Fibroblast of lung (primary cell): ENCODE measurements at regions not wholly inside any gene's neighbourhood (a gene's known extent, or its start where the extent isn't known, plus 50 kb on each side); places are given as distances from the start of the nearest gene placed in this dataset.

Experiments
- DNase-seq, 2 donors: peaks; one replicate each; pipeline versions ENCODE4 v3.0.0 to v3.0.0-alpha.2; 2010; ENCODE audit warnings: low read depth in 2 of 2
- H2AFZ ChIP-seq: 2 replicates; pipeline ENCODE4 v1.5.1; 2012; ENCODE audit warnings: low read length, control low read depth, inconsistent platforms
- H3K27ac ChIP-seq: 2 replicates; pipeline ENCODE4 v1.5.1; 2011; ENCODE audit warnings: low read length, control low read depth; ENCODE audit not compliant: insufficient read depth
- H3K27me3 ChIP-seq: 2 replicates; pipeline ENCODE4 v1.5.1; 2011; ENCODE audit warnings: mild to moderate bottlenecking, low read length; ENCODE audit not compliant: control insufficient read depth, insufficient read depth
- H3K36me3 ChIP-seq: 2 replicates; pipeline ENCODE4 v1.5.1; 2011; ENCODE audit warnings: low read length; ENCODE audit not compliant: control insufficient read depth, insufficient read depth
- H3K4me1 ChIP-seq: 2 replicates; pipeline ENCODE4 v1.5.1; 2011; ENCODE audit warnings: low read length; ENCODE audit not compliant: control insufficient read depth, insufficient read depth; ENCODE audit errors: extremely low read depth
- H3K4me2 ChIP-seq: 2 replicates; pipeline ENCODE4 v1.5.1; 2011; ENCODE audit warnings: low read length, control low read depth; ENCODE audit not compliant: insufficient read depth; ENCODE audit errors: extremely low read depth
- H3K4me3 ChIP-seq, 4 experiments: fragments of 200-600 bp in 1 of 4; sonication (generic) in 1 of 4; replicated peaks in 1 of 4; 2 replicates each; pipeline ENCODE4 v1.5.1; 2011 to 2016; ENCODE audit warnings: low read length in 4 of 4, low read depth in 3 of 4, mild to moderate bottlenecking in 3 of 4, control low read depth in 2 of 4, inconsistent platforms in 1 of 4, mixed read lengths in 1 of 4; ENCODE audit not compliant: insufficient read depth in 1 of 4; ENCODE audit errors: control extremely low read depth in 1 of 4
- H3K79me2 ChIP-seq: 2 replicates; pipeline ENCODE4 v1.5.1; 2012; ENCODE audit warnings: mild to moderate bottlenecking, low read length, inconsistent platforms; ENCODE audit not compliant: control insufficient read depth, insufficient read depth
- H3K9ac ChIP-seq: 2 replicates; pipeline ENCODE4 v1.5.1; 2011; ENCODE audit warnings: mild to moderate bottlenecking, low read length, control low read depth; ENCODE audit not compliant: insufficient read depth
- H3K9me3 ChIP-seq: 2 replicates; pipeline ENCODE4 v1.5.1; 2012; ENCODE audit warnings: low read depth, low read length; ENCODE audit not compliant: control insufficient read depth, insufficient read depth
- H4K20me1 ChIP-seq: 2 replicates; pipeline ENCODE4 v1.5.1; 2011; ENCODE audit warnings: low read length; ENCODE audit not compliant: control insufficient read depth, insufficient read depth; ENCODE audit errors: extremely low read depth
- CTCF ChIP-seq, 2 donors: IDR thresholded peaks in 1 of 2; conservative IDR thresholded peaks in 1 of 2; 1 replicate in 1 of 2; 2 replicates in 1 of 2; pipeline ENCODE4 v1.5.1; 2011 to 2012; ENCODE audit warnings: low read length in 2 of 2, control low read depth in 1 of 2, inconsistent platforms in 1 of 2, low read depth in 1 of 2, mild to moderate bottlenecking in 1 of 2
- EZH2 ChIP-seq: IDR thresholded peaks from 2 replicates; pipeline ENCODE4 v1.5.1; 2012; ENCODE audit warnings: low read length, control low read depth, mild to moderate bottlenecking; ENCODE audit errors: missing control alignments

- Histone ChIP-seq H3K4me2 (no peak overlapping the region), H3K79me2 (no peaks in the 10 kb centered on the region), H3K9ac (no peak overlapping the region), H3K27ac (no peak overlapping the region), H3K27me3 (no peaks in the 10 kb centered on the region), H4K20me1 (no peaks in the 10 kb centered on the region), H3K4me1 (no peaks in the 10 kb centered on the region), H3K4me3 (no peak overlapping the region), H3K36me3 (no peaks in the 10 kb centered on the region), H3K9me3 (no peaks in the 10 kb centered on the region), H2AFZ (no peak overlapping the region)
- no peak for TF ChIP-seq EZH2
- TF ChIP-seq CTCF (conservative IDR thresholded peaks at IDR 0.05 in 1 of 2, IDR thresholded peaks at IDR 0.05 in 1 of 2; ENCODE audit: low read depth in 1 of 2, low read length in 2 of 2): no peak
- no peak for DNase-seq
Observed at GRCh38 chr3:90095811-90096210, 988.4 kb downstream of the EPHA3 start.

GRCh38 chr3:90099493-90099892 lies 992.1 kb downstream of the EPHA3 start:
- no peak for TF ChIP-seq EZH2
- no peak overlapping the region for H3K27ac ChIP-seq
- no peak overlapping the region for H3K9ac ChIP-seq
- no peaks in the 10 kb centered on the region for H3K36me3 ChIP-seq
- no peak overlapping the region for H2AFZ ChIP-seq
- no peaks in the 10 kb centered on the region for H3K9me3 ChIP-seq
- no peak for DNase-seq
- no peaks in the 10 kb centered on the region for H3K27me3 ChIP-seq
- H3K4me1 ChIP-seq: no peaks in the 10 kb centered on the region
- H3K79me2 ChIP-seq: no peaks in the 10 kb centered on the region
- H3K4me3 ChIP-seq: no peak overlapping the region
- H4K20me1 ChIP-seq: no peaks in the 10 kb centered on the region
- H3K4me2 ChIP-seq: no peak overlapping the region

GRCh38 chr3:90102146-90102545 lies 994.7 kb downstream of the EPHA3 start:
- Histone ChIP-seq H3K27me3 (no peaks in the 10 kb centered on the region), H3K4me3 (no peak overlapping the region), H3K4me2 (no peak overlapping the region), H2AFZ (no peak overlapping the region), H3K79me2 (no peaks in the 10 kb centered on the region), H3K9ac (no peak overlapping the region), H4K20me1 (no peaks in the 10 kb centered on the region), H3K27ac (no peak overlapping the region), H3K4me1 (no peaks in the 10 kb centered on the region), H3K36me3 (no peaks in the 10 kb centered on the region), H3K9me3 (no peaks in the 10 kb centered on the region)
- TF ChIP-seq CTCF (conservative IDR thresholded peaks at IDR 0.05 in 1 of 2, IDR thresholded peaks at IDR 0.05 in 1 of 2; ENCODE audit: low read depth in 1 of 2, low read length in 2 of 2): no peak
- TF ChIP-seq EZH2: no peak
- DNase-seq: no peak
